ENCODE measurements at regions not wholly inside any gene's neighbourhood (a gene's known extent, or its start where the extent isn't known, plus 50 kb on each side); places are given as distances from the start of the nearest gene placed in this dataset.

- Histone ChIP-seq H3K18ac (ENCODE audit: extremely low read depth, low read length) (no peak overlapping the region), H2BK120ac (replicated peaks; ENCODE audit: low read depth, low read length) (no peak overlapping the region), H3K79me2 (ENCODE audit: control insufficient read depth in 1 of 2, insufficient read depth in 2 of 2, low read length in 2 of 2) (no peaks in the 10 kb centered on the region), H4K8ac (ENCODE audit: extremely low read depth, insufficient read depth, low read length) (no peak overlapping the region), H2BK20ac (ENCODE audit: low read length) (no peak overlapping the region), H3K4ac (replicated peaks; ENCODE audit: insufficient read length, low read depth, low read length) (no peak overlapping the region), H2BK15ac (ENCODE audit: low read length) (no peak overlapping the region), H2BK5ac (ENCODE audit: low read depth, low read length) (no peak overlapping the region), H3K9me3 (ENCODE audit: insufficient read depth in 2 of 2, low read depth in 1 of 2, low read length in 1 of 2) (no peaks in the 10 kb centered on the region; a peak in 1 of 4 replicates), H2AK5ac (ENCODE audit: low read depth, low read length) (no peak overlapping the region), H3K79me1 (ENCODE audit: low read depth, low read length) (no peaks in the 10 kb centered on the region), H3K4me3 (ENCODE audit: extremely low read depth in 1 of 4, insufficient read depth in 2 of 4, low read depth in 3 of 4, low read length in 4 of 4) (no peak overlapping the region), H2BK12ac (ENCODE audit: low read depth, low read length) (no peak overlapping the region), H3K9ac (replicated peaks in 1 of 4; ENCODE audit: extremely low read depth in 1 of 4, low read depth in 3 of 4, low read length in 3 of 4) (no peak overlapping the region), H3K36me3 (ENCODE audit: control insufficient read depth in 2 of 4, insufficient read depth in 4 of 4, low read length in 3 of 4) (no peaks in the 10 kb centered on the region), H4K20me1 (replicated peaks in 1 of 2; ENCODE audit: control insufficient read depth in 1 of 2, insufficient read depth in 2 of 2, low read length in 2 of 2) (no peaks in the 10 kb centered on the region), H3K4me1 (replicated peaks in 1 of 4; ENCODE audit: control insufficient read depth in 3 of 4, insufficient read depth in 4 of 4, low read length in 3 of 4) (no peaks in the 10 kb centered on the region), H2AFZ (ENCODE audit: low read length) (no peak overlapping the region), H3K23ac (ENCODE audit: insufficient read length) (no peak overlapping the region), H3K27ac (ENCODE audit: low read depth, low read length) (no peak overlapping the region), H4K91ac (replicated peaks; ENCODE audit: insufficient read length, low read length) (no peak overlapping the region), H3K56ac (replicated peaks; ENCODE audit: insufficient read length, low read depth, low read length) (no peak overlapping the region), H4K5ac (ENCODE audit: insufficient read length, low read depth, low read length) (no peak overlapping the region), H3K14ac (ENCODE audit: insufficient read length) (no peak overlapping the region), H3K23me2 (ENCODE audit: low read depth, low read length) (no peaks in the 10 kb centered on the region), H3K27me3 (replicated peaks in 1 of 4; ENCODE audit: control insufficient read depth in 3 of 4, extremely low read depth in 1 of 4, insufficient read depth in 3 of 4, low read length in 3 of 4) (no peaks in the 10 kb centered on the region), H3K4me2 (ENCODE audit: insufficient read depth in 1 of 2, low read depth in 2 of 2, low read length in 2 of 2) (no peak overlapping the region)
- FAIRE-seq (no peak), DNase-seq (ENCODE audit: low read depth in 1 of 2, low spot score in 2 of 2) (no peak)
- TF ChIP-seq RXRA (IDR thresholded peaks at IDR 0.05; ENCODE audit: insufficient read depth, low read depth, low read length) (no peak), SIX5 (IDR thresholded peaks at IDR 0.05; ENCODE audit: low read depth, low read length) (no peak), SP4 (IDR thresholded peaks at IDR 0.05; ENCODE audit: low read length) (no peak), MAFK (IDR thresholded peaks at IDR 0.05; ENCODE audit: low read depth, low read length) (no peak)
- POLR2A ChIA-PET (ENCODE audit: partially characterized antibody), result interaction anchor here (0.7 kb wide), 1 partner anchor 58 kb away, joined by 3 read pairs; no protein-coding TSS in a partner anchor
- CTCF ChIA-PET (ENCODE audit: partially characterized antibody), result no interaction called here
- 85% methylated on average over 6 of the region's 6 CpGs; no CpG with 5 or more reads in 1 of the 2 experiments for WGBS, 2 experiments (ENCODE audit: extremely low coverage in 1 of 2, insufficient coverage in 1 of 2, insufficient read length in 1 of 2, insufficient replicate concordance in 2 of 2, low coverage in 1 of 2, low lambda C conversion rate in 2 of 2, missing lambda C conversion rate in 1 of 2)
Measured at GRCh38 chr20:40617594-40617993, 71.4 kb downstream of the MAFB start.
